OCI-LY1 (cell line): ENCODE measurements at regions not wholly inside any gene's neighbourhood (a gene's known extent, or its start where the extent isn't known, plus 50 kb on each side); places are given as distances from the start of the nearest gene placed in this dataset.

ENCODE experiments used
- H2AFZ ChIP-seq: fragments of 200-600 bp; sonication (generic), shearing (Covaris generic); 2 replicates; pipeline ENCODE4 v1.6.0; 2014; ENCODE audit warnings: antibody characterized with exemption, mild to moderate bottlenecking, low read length
- H3F3A ChIP-seq: fragments of 200-600 bp; sonication (generic), shearing (Covaris generic); 2 replicates; pipeline ENCODE4 v1.6.0; 2014; ENCODE audit warnings: mild to moderate bottlenecking, antibody characterized with exemption, low read length, moderate library complexity; ENCODE audit not compliant: insufficient read depth
- H3K27ac ChIP-seq: fragments of 200-600 bp; sonication (generic); 2 replicates; pipeline ENCODE4 v1.5.1; 2014; ENCODE audit warnings: low read length, mixed run types, mild to moderate bottlenecking, low read depth; ENCODE audit not compliant: poor library complexity, severe bottlenecking
- H3K27me3 ChIP-seq: fragments of 200-600 bp; sonication (generic); 2 replicates; pipeline ENCODE4 v1.6.0; 2014; ENCODE audit warnings: antibody characterized with exemption, mild to moderate bottlenecking, low read length, moderate library complexity; ENCODE audit not compliant: insufficient read depth
- H3K36me3 ChIP-seq: fragments of 200-600 bp; sonication (generic); 2 replicates; pipeline ENCODE4 v1.6.1; 2014; ENCODE audit warnings: mild to moderate bottlenecking, antibody characterized with exemption, low read length, moderate library complexity, mixed read lengths; ENCODE audit not compliant: insufficient read depth
- H3K4me1 ChIP-seq: fragments of 200-600 bp; sonication (generic); 2 replicates; pipeline ENCODE4 v1.5.1; 2014; ENCODE audit warnings: mild to moderate bottlenecking, low read length, moderate library complexity; ENCODE audit not compliant: insufficient read depth, severe bottlenecking
- H3K4me2 ChIP-seq: fragments of 200-600 bp; sonication (generic), shearing (Covaris generic); 2 replicates; pipeline ENCODE4 v1.6.1; 2014; ENCODE audit warnings: low read length
- H3K4me3 ChIP-seq: fragments of 200-600 bp; sonication (generic); 2 replicates; pipeline ENCODE4 v1.5.1; 2014; ENCODE audit warnings: low read length, low read depth, mild to moderate bottlenecking, mixed read lengths; ENCODE audit not compliant: poor library complexity, severe bottlenecking
- H3K79me2 ChIP-seq: fragments of 200-600 bp; shearing (Covaris generic); 2 replicates; pipeline ENCODE4 v1.6.1; 2016; ENCODE audit warnings: mixed run types, low read length, mixed read lengths; ENCODE audit not compliant: insufficient read depth
- H3K9ac ChIP-seq: fragments of 200-600 bp; sonication (generic), shearing (Covaris generic); 2 replicates; pipeline ENCODE4 v1.6.1; 2014; ENCODE audit warnings: mild to moderate bottlenecking, low read length, mixed read lengths
- H3K9me2 ChIP-seq: fragments of 200-600 bp; sonication (generic), shearing (Covaris generic); 2 replicates; pipeline ENCODE4 v1.6.1; 2014; ENCODE audit warnings: low read depth, mild to moderate bottlenecking, low read length, mixed read lengths
- H3K9me3 ChIP-seq: fragments of 200-600 bp; shearing (Covaris generic); 2 replicates; pipeline ENCODE4 v1.6.1; 2014; ENCODE audit warnings: low read length, mixed read lengths
- H4K20me1 ChIP-seq: fragments of 200-600 bp; sonication (generic), shearing (Covaris generic); 2 replicates; pipeline ENCODE4 v1.6.0; 2016; ENCODE audit warnings: mild to moderate bottlenecking, low read length; ENCODE audit not compliant: insufficient read depth
- EZH2 ChIP-seq: fragments of 200-600 bp; sonication (generic), shearing (Covaris generic); IDR thresholded peaks from 2 replicates; pipeline ENCODE4 v1.8.0; 2017; ENCODE audit warnings: borderline replicate concordance, mixed run types, mild to moderate bottlenecking, antibody characterized with exemption, low read length, moderate library complexity, mixed read lengths
- TF ChIP-seq, protein P1 (sequence below): fragments of 200-600 bp; sonication (generic), shearing (Covaris generic); IDR thresholded peaks from 2 replicates; pipeline ENCODE4 v1.5.1; 2017; ENCODE audit warnings: mild to moderate bottlenecking, antibody characterized with exemption, low read length, moderate library complexity, mixed read lengths

DNA sequence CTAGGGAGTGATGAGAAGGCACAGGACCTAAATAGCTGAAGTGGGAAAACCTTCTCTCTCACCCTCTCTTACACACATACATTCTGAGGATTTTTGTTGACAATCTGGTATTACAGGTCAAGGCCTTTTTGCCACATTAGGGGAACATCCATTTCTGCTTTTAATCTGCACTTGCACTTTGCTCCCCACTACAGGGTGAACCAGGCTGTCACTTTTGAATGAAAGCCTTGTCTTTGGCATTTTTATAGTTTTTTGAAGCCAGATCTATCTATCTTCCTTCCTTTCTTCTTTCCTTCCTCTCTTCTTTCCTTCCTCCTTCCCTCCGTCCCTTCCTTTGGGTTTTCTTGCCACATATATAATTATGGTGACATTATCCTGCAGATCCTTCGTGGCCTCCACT, 165.9 kb upstream of the OTX2 start:
- H2AFZ ChIP-seq, result no peak overlapping the region
- no peak overlapping the region for H3K27ac ChIP-seq
- H3K9me3 ChIP-seq, result no peaks in the 10 kb centered on the region
- no peaks in the 10 kb centered on the region for H4K20me1 ChIP-seq
- no peaks in the 10 kb centered on the region for H3K9me2 ChIP-seq
- H3K27me3 ChIP-seq, result no peaks in the 10 kb centered on the region
- H3K79me2 ChIP-seq, result no peaks in the 10 kb centered on the region
- TF ChIP-seq EZH2, result no peak
- TF ChIP-seq, protein P1, sequence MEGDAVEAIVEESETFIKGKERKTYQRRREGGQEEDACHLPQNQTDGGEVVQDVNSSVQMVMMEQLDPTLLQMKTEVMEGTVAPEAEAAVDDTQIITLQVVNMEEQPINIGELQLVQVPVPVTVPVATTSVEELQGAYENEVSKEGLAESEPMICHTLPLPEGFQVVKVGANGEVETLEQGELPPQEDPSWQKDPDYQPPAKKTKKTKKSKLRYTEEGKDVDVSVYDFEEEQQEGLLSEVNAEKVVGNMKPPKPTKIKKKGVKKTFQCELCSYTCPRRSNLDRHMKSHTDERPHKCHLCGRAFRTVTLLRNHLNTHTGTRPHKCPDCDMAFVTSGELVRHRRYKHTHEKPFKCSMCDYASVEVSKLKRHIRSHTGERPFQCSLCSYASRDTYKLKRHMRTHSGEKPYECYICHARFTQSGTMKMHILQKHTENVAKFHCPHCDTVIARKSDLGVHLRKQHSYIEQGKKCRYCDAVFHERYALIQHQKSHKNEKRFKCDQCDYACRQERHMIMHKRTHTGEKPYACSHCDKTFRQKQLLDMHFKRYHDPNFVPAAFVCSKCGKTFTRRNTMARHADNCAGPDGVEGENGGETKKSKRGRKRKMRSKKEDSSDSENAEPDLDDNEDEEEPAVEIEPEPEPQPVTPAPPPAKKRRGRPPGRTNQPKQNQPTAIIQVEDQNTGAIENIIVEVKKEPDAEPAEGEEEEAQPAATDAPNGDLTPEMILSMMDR, result no peak
- H3K4me3 ChIP-seq, result no peak overlapping the region
- H3F3A ChIP-seq, result no peaks in the 10 kb centered on the region
- H3K4me1 ChIP-seq, result no peaks in the 10 kb centered on the region
- H3K36me3 ChIP-seq, result no peaks in the 10 kb centered on the region
- H3K9ac ChIP-seq, result no peak overlapping the region
- no peak overlapping the region for H3K4me2 ChIP-seq

DNA sequence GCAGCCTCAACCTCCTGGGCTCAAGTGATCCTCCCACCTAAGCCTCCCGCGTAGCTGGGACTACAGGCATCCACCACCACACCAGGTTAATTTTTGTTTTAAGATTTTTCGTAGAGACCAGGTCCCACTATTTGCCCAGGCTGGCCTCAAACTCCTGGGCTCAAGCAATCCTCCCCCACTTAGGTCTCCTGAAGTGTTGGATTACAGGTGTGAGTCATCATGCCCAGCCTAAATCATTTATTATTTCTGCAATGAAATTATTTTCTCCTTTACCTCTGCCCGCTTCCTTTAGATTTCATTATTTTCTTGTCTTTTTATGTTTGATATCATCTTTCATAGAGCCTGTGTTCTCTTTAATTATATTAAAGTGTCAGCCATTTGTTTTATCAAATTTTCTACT, 165.2 kb upstream of the OTX2 start:
- Histone ChIP-seq H3K4me2 (no peak overlapping the region), H3K36me3 (no peaks in the 10 kb centered on the region), H3K4me3 (no peak overlapping the region), H2AFZ (no peak overlapping the region), H3K27ac (no peak overlapping the region), H3F3A (no peaks in the 10 kb centered on the region), H3K27me3 (no peaks in the 10 kb centered on the region), H3K9ac (no peak overlapping the region), H3K79me2 (no peaks in the 10 kb centered on the region), H3K9me3 (no peaks in the 10 kb centered on the region), H3K9me2 (no peaks in the 10 kb centered on the region), H4K20me1 (no peaks in the 10 kb centered on the region), H3K4me1 (no peaks in the 10 kb centered on the region)
- TF ChIP-seq EZH2, result no peak
- TF ChIP-seq, protein P1, result no peak

DNA sequence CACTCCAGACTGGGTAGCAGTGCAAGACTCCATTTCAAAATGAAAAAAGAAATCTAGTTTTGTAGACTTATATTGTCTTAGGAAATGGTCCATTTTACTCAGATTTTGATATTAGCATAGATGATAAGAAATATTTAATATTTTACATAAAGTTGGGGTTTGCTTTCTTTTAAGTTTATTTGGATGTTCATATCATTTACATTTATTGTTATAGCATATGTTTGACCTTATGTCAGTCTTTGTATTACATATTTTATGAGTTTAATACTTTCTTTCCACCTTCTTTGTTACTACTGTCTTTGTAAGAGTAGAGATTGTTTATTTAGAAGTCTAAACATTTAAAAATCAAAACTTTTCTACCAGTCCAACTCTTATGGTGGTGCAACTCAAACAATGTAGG, 162.7 kb upstream of the OTX2 start:
- no peaks in the 10 kb centered on the region for H3K4me1 ChIP-seq
- H3K9ac ChIP-seq, result no peak overlapping the region
- H3K27me3 ChIP-seq, result no peaks in the 10 kb centered on the region

More for the DNA sequence above, 162.7 kb upstream of the OTX2 start:
- H3K27ac ChIP-seq, result no peak overlapping the region
- H3F3A ChIP-seq, result no peaks in the 10 kb centered on the region
- H3K4me2 ChIP-seq, result no peak overlapping the region
- no peak overlapping the region for H2AFZ ChIP-seq
- no peaks in the 10 kb centered on the region for H4K20me1 ChIP-seq
- TF ChIP-seq, protein P1, result no peak
- no peak for TF ChIP-seq EZH2
- H3K79me2 ChIP-seq, result no peaks in the 10 kb centered on the region
- no peaks in the 10 kb centered on the region for H3K36me3 ChIP-seq
- no peak overlapping the region for H3K4me3 ChIP-seq
- no peaks in the 10 kb centered on the region for H3K9me3 ChIP-seq
- no peaks in the 10 kb centered on the region for H3K9me2 ChIP-seq
